ENCODE measurements at regions not wholly inside any gene's neighbourhood (a gene's known extent, or its start where the extent isn't known, plus 50 kb on each side); places are given as distances from the start of the nearest gene placed in this dataset.

GRCh38 chr21:38997051-38997842 lies 186.0 kb downstream of the PSMG1 start:
- no peak for TF ChIP-seq CTCF (IDR thresholded peaks at IDR 0.05)
- no peak overlapping the region for H3K27ac ChIP-seq
- H3K4me3 ChIP-seq (ENCODE audit: low read depth in 1 of 2, low read length in 1 of 2) = no peak overlapping the region
- no peaks in the 10 kb centered on the region for H3K36me3 ChIP-seq
- H3K4me1 ChIP-seq (ENCODE audit: control insufficient read depth in 1 of 2, insufficient read depth in 1 of 2, low read depth in 1 of 2, low read length in 1 of 2) = peaks cover 5 to 8% of the 10 kb centered on the region in 2 experiments
- H3K27me3 ChIP-seq = no peaks in the 10 kb centered on the region
- no peaks in the 10 kb centered on the region for H3K9me3 ChIP-seq

GRCh38 chr21:38996355-38996754 lies 186.9 kb downstream of the PSMG1 start:
- Histone ChIP-seq H3K27ac (no peak overlapping the region), H3K9me3 (no peaks in the 10 kb centered on the region), H3K36me3 (no peaks in the 10 kb centered on the region), H3K4me3 (ENCODE audit: low read depth in 1 of 2, low read length in 1 of 2) (no peak overlapping the region), H3K4me1 (ENCODE audit: control insufficient read depth in 1 of 2, insufficient read depth in 1 of 2, low read depth in 1 of 2, low read length in 1 of 2) (peaks cover 5 to 8% of the 10 kb centered on the region in 2 experiments), H3K27me3 (no peaks in the 10 kb centered on the region)
- no peak for TF ChIP-seq CTCF (IDR thresholded peaks at IDR 0.05)

- no peak for TF ChIP-seq CTCF (IDR thresholded peaks at IDR 0.05)
- H3K4me1 ChIP-seq (ENCODE audit: control insufficient read depth in 1 of 2, insufficient read depth in 1 of 2, low read depth in 1 of 2, low read length in 1 of 2) = peaks cover 5 to 8% of the 10 kb centered on the region in 2 experiments
These were observed 187.5 kb downstream of the PSMG1 start for GRCh38 chr21:38995731-38996130.

GRCh38 chr21:38995071-38995669 lies 188.1 kb downstream of the PSMG1 start:
- no peak overlapping the region for H3K27ac ChIP-seq

More at GRCh38 chr21:38995731-38996130, 187.5 kb downstream of the PSMG1 start:
- no peaks in the 10 kb centered on the region for H3K27me3 ChIP-seq
- no peaks in the 10 kb centered on the region for H3K9me3 ChIP-seq
- no peak overlapping the region for H3K27ac ChIP-seq
- no peaks in the 10 kb centered on the region for H3K36me3 ChIP-seq
- no peak overlapping the region for H3K4me3 ChIP-seq (ENCODE audit: low read depth in 1 of 2, low read length in 1 of 2)

GRCh38 chr21:38994042-38994441 lies 188.3 kb downstream of the ETS2 start:
- H3K4me3 ChIP-seq (ENCODE audit: low read depth in 1 of 2, low read length in 1 of 2) = no peak overlapping the region

More at GRCh38 chr21:38995071-38995669, 188.1 kb downstream of the PSMG1 start:
- Histone ChIP-seq H3K4me1 (ENCODE audit: control insufficient read depth in 1 of 2, insufficient read depth in 1 of 2, low read depth in 1 of 2, low read length in 1 of 2) (peaks cover 5 to 8% of the 10 kb centered on the region in 2 experiments), H3K36me3 (no peaks in the 10 kb centered on the region), H3K27me3 (peaks cover 4% of the 10 kb centered on the region), H3K4me3 (ENCODE audit: low read depth in 1 of 2, low read length in 1 of 2) (no peak overlapping the region), H3K9me3 (no peaks in the 10 kb centered on the region)
- TF ChIP-seq CTCF (IDR thresholded peaks at IDR 0.05) = no peak

More at GRCh38 chr21:38994042-38994441, 188.3 kb downstream of the ETS2 start:
- no peaks in the 10 kb centered on the region for H3K9me3 ChIP-seq
- peaks cover 5 to 8% of the 10 kb centered on the region in 2 experiments for H3K4me1 ChIP-seq (ENCODE audit: control insufficient read depth in 1 of 2, insufficient read depth in 1 of 2, low read depth in 1 of 2, low read length in 1 of 2)
- H3K36me3 ChIP-seq = no peaks in the 10 kb centered on the region
- peaks cover 15% of the 10 kb centered on the region for H3K27me3 ChIP-seq
- no peak for TF ChIP-seq CTCF (IDR thresholded peaks at IDR 0.05)
- H3K27ac ChIP-seq = no peak overlapping the region
